Ovary (tissue), 3 donors: ENCODE measurements at regions not wholly inside any gene's neighbourhood (a gene's known extent, or its start where the extent isn't known, plus 50 kb on each side); places are given as distances from the start of the nearest gene placed in this dataset.

ENCODE experiments used
- CTCF ChIP-seq, 3 donors: fragments of 450-650 bp in 2 of 3; fragments of 200-600 bp in 1 of 3; IDR thresholded peaks; one replicate each; pipeline versions ENCODE4 v1.5.1 to v1.8.0; 2016 to 2022; ENCODE audit warnings: antibody characterized with exemption in 3 of 3, mild to moderate bottlenecking in 1 of 3
- EP300 ChIP-seq: sonication (generic); formaldehyde crosslinking; IDR thresholded peaks from one replicate; pipeline ENCODE4 v1.6.1; 2017; ENCODE audit warnings: antibody characterized with exemption
- POLR2A ChIP-seq: fragments of 450-650 bp; IDR thresholded peaks from one replicate; pipeline ENCODE4 v1.6.1; 2017; ENCODE audit warnings: antibody characterized with exemption, mild to moderate bottlenecking, moderate library complexity
- donor health status: DM: no; HTN: no; CAD: no.

GRCh38 chr3:95338446-95338845 lies 1275.6 kb downstream of the NSUN3 start:
- TF ChIP-seq EP300 (no peak), POLR2A (no peak), CTCF (IDR thresholded peaks at IDR 0.05) (no peak)
